SK-N-SH (cell line): ENCODE measurements at regions not wholly inside any gene's neighbourhood (a gene's known extent, or its start where the extent isn't known, plus 50 kb on each side); places are given as distances from the start of the nearest gene placed in this dataset.

ENCODE experiments used
- CTCF ChIP-seq: fragments of 200-600 bp; sonication (generic); IDR thresholded peaks from 2 replicates; pipeline ENCODE4 v1.6.1; 2017; ENCODE audit warnings: antibody characterized with exemption, mild to moderate bottlenecking, moderate library complexity
- EZH2phosphoT487 ChIP-seq: fragments of 200-600 bp; sonication (generic); IDR thresholded peaks from 2 replicates; pipeline ENCODE4 v1.6.1; 2017; ENCODE audit warnings: low read depth, mixed run types, mild to moderate bottlenecking, antibody characterized with exemption, moderate library complexity, borderline replicate concordance
- FOXM1 ChIP-seq: IDR thresholded peaks from 2 replicates; pipeline ENCODE4 v1.4.0; 2012; ENCODE audit warnings: low read depth, mild to moderate bottlenecking
- MAX ChIP-seq: IDR thresholded peaks from 2 replicates; pipeline ENCODE4 v1.4.0; 2012; ENCODE audit warnings: low read depth
- MXI1 ChIP-seq: IDR thresholded peaks from 2 replicates; pipeline ENCODE4 v1.6.1; 2012; ENCODE audit warnings: mild to moderate bottlenecking, low read depth, low read length, improper control_type of control experiment
- NFIC ChIP-seq: IDR thresholded peaks from 2 replicates; pipeline ENCODE4 v1.4.0; 2012; ENCODE audit warnings: borderline replicate concordance
- REST ChIP-seq: IDR thresholded peaks from 2 replicates; pipeline ENCODE4 v1.6.1; 2012; ENCODE audit warnings: mild to moderate bottlenecking, low read depth, low read length, moderate library complexity
- RFX5 ChIP-seq: IDR thresholded peaks from 2 replicates; pipeline ENCODE4 v1.6.1; 2012; ENCODE audit warnings: mild to moderate bottlenecking, improper control_type of control experiment, low read length
- RXRA ChIP-seq: IDR thresholded peaks from 2 replicates; pipeline ENCODE4 v1.4.0; 2012; ENCODE audit warnings: low read depth, mild to moderate bottlenecking, borderline replicate concordance
- SIN3A ChIP-seq: IDR thresholded peaks from 2 replicates; pipeline ENCODE4 v1.6.1; 2012; ENCODE audit warnings: low read depth, mild to moderate bottlenecking, low read length, moderate library complexity, borderline replicate concordance
- SMC3 ChIP-seq: IDR thresholded peaks from 2 replicates; pipeline ENCODE4 v1.6.1; 2012; ENCODE audit warnings: low read depth, low read length, improper control_type of control experiment
- YY1 ChIP-seq: IDR thresholded peaks from 2 replicates; pipeline ENCODE4 v1.4.0; 2012; ENCODE audit warnings: low read depth, mild to moderate bottlenecking

GRCh38 chr12:74896186-74896585 lies 313.5 kb downstream of the KCNC2 start:
- TF ChIP-seq NFIC, result no peak
- no peak for TF ChIP-seq CTCF
- TF ChIP-seq EZH2phosphoT487, result no peak
- no peak for TF ChIP-seq REST
- TF ChIP-seq YY1, result no peak
- no peak for TF ChIP-seq FOXM1
- no peak for TF ChIP-seq RXRA
- no peak for TF ChIP-seq MAX
- TF ChIP-seq RFX5, result no peak
- TF ChIP-seq SMC3, result no peak
- TF ChIP-seq SIN3A, result no peak
- no peak for TF ChIP-seq MXI1
